KMS-11 (cell line): ENCODE measurements at regions not wholly inside any gene's neighbourhood (a gene's known extent, or its start where the extent isn't known, plus 50 kb on each side); places are given as distances from the start of the nearest gene placed in this dataset.

Experiments used
- H2AFZ ChIP-seq: fragments of 200-600 bp; sonication (generic); 2 replicates; pipeline ENCODE4 v1.6.1; 2016; ENCODE audit warnings: antibody characterized with exemption, mixed run types, low read depth
- H3K27ac ChIP-seq: fragments of 200-600 bp; sonication (generic); 2 replicates; pipeline ENCODE4 v1.6.1; 2016; ENCODE audit warnings: mild to moderate bottlenecking, mixed run types
- H3K27me3 ChIP-seq: fragments of 200-600 bp; sonication (generic); 2 replicates; pipeline ENCODE4 v1.6.1; 2017; ENCODE audit warnings: mild to moderate bottlenecking, low read depth, mixed run types, moderate library complexity; ENCODE audit not compliant: insufficient read depth
- H3K36me3 ChIP-seq: fragments of 200-600 bp; sonication (generic); 2 replicates; pipeline ENCODE4 v1.6.1; 2017; ENCODE audit warnings: mild to moderate bottlenecking, mixed run types; ENCODE audit not compliant: insufficient read depth
- H3K4me1 ChIP-seq: fragments of 200-600 bp; sonication (generic); 2 replicates; pipeline ENCODE4 v1.6.1; 2016; ENCODE audit warnings: mild to moderate bottlenecking, low read depth, mixed run types; ENCODE audit not compliant: poor library complexity, severe bottlenecking
- H3K4me2 ChIP-seq: fragments of 200-600 bp; sonication (generic); 2 replicates; pipeline ENCODE4 v1.7.0; 2016; ENCODE audit warnings: mild to moderate bottlenecking, mixed run types
- H3K4me3 ChIP-seq: fragments of 200-600 bp; sonication (generic); IDR thresholded peaks from 2 replicates; pipeline ENCODE4 v1.6.1; 2017; ENCODE audit warnings: low read depth, low read length, mixed read lengths; ENCODE audit not compliant: insufficient read depth
- H3K79me2 ChIP-seq: fragments of 200-600 bp; sonication (generic); 2 replicates; pipeline ENCODE4 v1.6.1; 2016; ENCODE audit warnings: low read depth, mixed run types; ENCODE audit not compliant: insufficient read depth
- H3K9ac ChIP-seq: fragments of 200-600 bp; sonication (generic); 2 replicates; pipeline ENCODE4 v1.6.1; 2016; ENCODE audit warnings: mild to moderate bottlenecking, mixed run types
- H4K20me1 ChIP-seq: fragments of 200-600 bp; sonication (generic); 2 replicates; pipeline ENCODE4 v1.6.1; 2016; ENCODE audit warnings: mild to moderate bottlenecking, mixed run types; ENCODE audit not compliant: insufficient read depth
- TF ChIP-seq, protein P1 (sequence below): fragments of 200-600 bp; sonication (generic); conservative IDR thresholded peaks from 2 replicates; pipeline ENCODE4 v1.6.1; 2017; ENCODE audit warnings: low read depth, mild to moderate bottlenecking, antibody characterized with exemption, low read length, moderate library complexity, mixed read lengths

DNA sequence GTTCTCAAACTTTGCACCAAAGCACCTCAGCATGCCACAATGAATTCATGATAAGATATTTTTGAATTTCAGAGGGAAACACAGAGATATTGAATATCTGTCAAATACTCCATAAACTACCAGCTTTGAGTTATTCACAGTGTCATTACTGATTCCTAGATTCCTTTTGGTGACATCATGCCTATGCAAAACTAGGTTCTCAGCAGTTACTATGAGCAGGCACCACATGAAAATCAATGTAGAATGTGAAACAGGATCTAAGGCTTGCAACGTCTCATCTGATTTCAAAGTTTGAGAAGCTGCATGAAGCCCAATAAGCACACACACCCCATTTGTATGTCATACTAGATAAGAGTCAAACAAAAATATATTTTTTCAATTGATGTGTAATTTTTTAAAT is 426.5 kb downstream of the NR2F1-AS1 start:
- Histone ChIP-seq H3K4me1 (no peaks in the 10 kb centered on the region), H3K36me3 (no peaks in the 10 kb centered on the region), H4K20me1 (no peaks in the 10 kb centered on the region), H3K27ac (no peak overlapping the region), H3K27me3 (no peaks in the 10 kb centered on the region), H3K4me3 (no peak overlapping the region), H3K79me2 (no peaks in the 10 kb centered on the region), H2AFZ (no peak overlapping the region), H3K9ac (no peak overlapping the region), H3K4me2 (no peak overlapping the region)
- TF ChIP-seq, protein P1, sequence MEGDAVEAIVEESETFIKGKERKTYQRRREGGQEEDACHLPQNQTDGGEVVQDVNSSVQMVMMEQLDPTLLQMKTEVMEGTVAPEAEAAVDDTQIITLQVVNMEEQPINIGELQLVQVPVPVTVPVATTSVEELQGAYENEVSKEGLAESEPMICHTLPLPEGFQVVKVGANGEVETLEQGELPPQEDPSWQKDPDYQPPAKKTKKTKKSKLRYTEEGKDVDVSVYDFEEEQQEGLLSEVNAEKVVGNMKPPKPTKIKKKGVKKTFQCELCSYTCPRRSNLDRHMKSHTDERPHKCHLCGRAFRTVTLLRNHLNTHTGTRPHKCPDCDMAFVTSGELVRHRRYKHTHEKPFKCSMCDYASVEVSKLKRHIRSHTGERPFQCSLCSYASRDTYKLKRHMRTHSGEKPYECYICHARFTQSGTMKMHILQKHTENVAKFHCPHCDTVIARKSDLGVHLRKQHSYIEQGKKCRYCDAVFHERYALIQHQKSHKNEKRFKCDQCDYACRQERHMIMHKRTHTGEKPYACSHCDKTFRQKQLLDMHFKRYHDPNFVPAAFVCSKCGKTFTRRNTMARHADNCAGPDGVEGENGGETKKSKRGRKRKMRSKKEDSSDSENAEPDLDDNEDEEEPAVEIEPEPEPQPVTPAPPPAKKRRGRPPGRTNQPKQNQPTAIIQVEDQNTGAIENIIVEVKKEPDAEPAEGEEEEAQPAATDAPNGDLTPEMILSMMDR = no peak

DNA sequence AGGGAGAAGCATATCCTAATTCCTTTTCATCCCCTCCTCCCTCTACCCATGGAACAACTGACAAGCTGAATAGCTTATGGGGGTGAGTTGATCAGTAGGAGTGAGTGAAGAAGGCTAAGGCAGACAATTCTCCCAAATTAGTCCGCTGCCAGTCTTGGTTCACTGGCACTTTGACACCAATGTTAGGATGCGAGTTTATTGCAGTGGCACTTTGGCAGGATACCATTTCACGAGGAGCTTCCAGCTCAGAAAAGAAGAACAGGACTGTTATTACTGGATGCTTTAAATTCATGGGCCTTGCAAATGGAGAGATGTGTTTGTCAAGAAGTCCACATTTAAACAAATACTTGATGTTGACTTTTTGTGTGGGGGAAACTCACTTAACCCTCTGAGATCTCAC is 427.6 kb downstream of the NR2F1-AS1 start:
- TF ChIP-seq, protein P1 = no peak
- Histone ChIP-seq H3K36me3 (no peaks in the 10 kb centered on the region), H3K4me1 (no peaks in the 10 kb centered on the region), H3K4me2 (no peak overlapping the region), H2AFZ (no peak overlapping the region), H3K79me2 (no peaks in the 10 kb centered on the region), H3K27ac (no peak overlapping the region), H3K9ac (no peak overlapping the region), H3K27me3 (no peaks in the 10 kb centered on the region), H3K4me3 (no peak overlapping the region), H4K20me1 (no peaks in the 10 kb centered on the region)

DNA sequence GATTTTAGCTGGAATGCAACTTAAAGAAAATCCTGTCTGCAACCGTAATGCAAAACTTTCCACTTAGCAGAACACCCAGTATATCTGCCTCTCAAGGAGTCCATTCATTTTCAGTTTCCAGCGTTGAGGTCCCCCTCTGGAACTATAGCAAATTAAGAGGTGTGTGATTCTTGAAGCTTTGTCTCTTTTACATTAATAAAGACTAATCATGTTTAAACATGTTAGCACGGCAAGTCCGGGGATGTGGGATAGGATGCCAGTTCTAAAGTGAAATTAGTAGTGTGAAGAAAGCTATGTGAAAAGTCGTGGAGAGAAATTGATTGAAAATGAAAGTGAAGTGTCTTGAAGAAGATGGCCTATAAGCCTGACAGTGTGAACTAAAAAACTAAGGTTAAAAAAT is 429.1 kb downstream of the NR2F1-AS1 start:
- Histone ChIP-seq H3K9ac (no peak overlapping the region), H3K27ac (no peak overlapping the region), H2AFZ (no peak overlapping the region), H3K4me2 (no peak overlapping the region), H3K79me2 (no peaks in the 10 kb centered on the region), H3K36me3 (no peaks in the 10 kb centered on the region), H4K20me1 (no peaks in the 10 kb centered on the region), H3K4me3 (no peak overlapping the region), H3K4me1 (no peaks in the 10 kb centered on the region), H3K27me3 (no peaks in the 10 kb centered on the region)
- TF ChIP-seq, protein P1 = no peak

DNA sequence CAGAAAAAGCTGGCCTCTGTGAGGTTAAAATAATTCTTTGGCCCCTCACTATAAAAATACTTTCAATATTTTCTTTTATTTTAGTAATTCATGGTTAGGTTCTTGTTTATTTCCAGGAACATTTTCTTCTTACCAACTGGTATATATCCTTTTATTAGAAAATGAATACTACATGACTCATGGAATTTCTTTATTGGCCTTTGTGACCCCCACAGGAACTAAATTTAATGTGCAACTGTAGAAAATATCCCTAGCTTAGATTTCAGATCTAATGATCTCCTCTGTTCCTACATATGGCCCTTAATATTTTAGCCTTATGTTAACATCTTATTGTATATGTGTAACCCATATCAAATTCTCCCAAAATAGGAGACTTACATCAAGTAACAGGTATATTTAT is 429.9 kb downstream of the NR2F1-AS1 start:
- no peaks in the 10 kb centered on the region for H4K20me1 ChIP-seq
- no peak overlapping the region for H3K4me3 ChIP-seq
- no peaks in the 10 kb centered on the region for H3K27me3 ChIP-seq
- H3K9ac ChIP-seq = no peak overlapping the region
- no peaks in the 10 kb centered on the region for H3K4me1 ChIP-seq
- H3K79me2 ChIP-seq = no peaks in the 10 kb centered on the region
- H3K27ac ChIP-seq = no peak overlapping the region
- H3K36me3 ChIP-seq = no peaks in the 10 kb centered on the region
- H3K4me2 ChIP-seq = no peak overlapping the region
- H2AFZ ChIP-seq = no peak overlapping the region
- TF ChIP-seq, protein P1 = no peak
